ENCODE measurements at regions not wholly inside any gene's neighbourhood (a gene's known extent, or its start where the extent isn't known, plus 50 kb on each side); places are given as distances from the start of the nearest gene placed in this dataset.

DNA sequence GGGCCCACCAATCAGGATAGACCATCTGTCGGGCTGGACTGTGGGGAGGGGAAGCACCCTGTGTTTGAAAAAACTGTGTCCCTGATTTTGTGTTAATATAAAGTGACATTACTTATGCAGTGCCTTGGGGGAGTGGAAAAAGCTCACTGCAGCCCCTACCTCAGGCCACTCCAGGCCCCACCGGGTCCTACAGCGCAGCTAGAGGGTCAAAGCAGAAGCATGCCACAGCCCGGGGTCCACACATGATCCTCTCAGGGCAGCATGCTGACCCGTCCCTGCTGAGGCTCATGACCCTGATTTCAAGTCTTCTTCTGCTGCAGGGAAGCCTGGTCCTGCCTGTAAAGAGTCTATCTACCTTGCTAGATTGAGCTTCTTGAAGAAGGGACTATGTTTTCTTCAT is 133.0 kb upstream of the PLCB4 start:
- DNase-seq = no peak

DNA sequence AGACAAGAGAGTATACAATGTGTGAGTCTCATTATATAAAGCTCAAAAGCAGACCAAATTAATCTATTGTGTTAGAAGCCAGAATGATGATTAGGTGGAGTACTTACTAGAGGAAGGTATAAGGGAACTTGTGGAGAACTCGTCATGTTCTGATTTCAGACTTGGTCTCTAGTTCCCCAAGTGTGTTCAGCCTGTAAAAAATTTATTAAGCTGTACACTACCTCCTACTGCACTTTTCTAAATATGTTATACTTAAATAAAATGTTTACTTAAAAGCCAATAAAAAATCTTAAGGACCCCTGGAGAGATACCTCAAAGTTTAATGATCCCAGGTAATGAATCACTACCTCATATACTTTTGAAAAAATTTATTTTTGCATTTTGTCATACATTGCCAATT is 130.4 kb upstream of the PLCB4 start:
- no peak for DNase-seq

DNA sequence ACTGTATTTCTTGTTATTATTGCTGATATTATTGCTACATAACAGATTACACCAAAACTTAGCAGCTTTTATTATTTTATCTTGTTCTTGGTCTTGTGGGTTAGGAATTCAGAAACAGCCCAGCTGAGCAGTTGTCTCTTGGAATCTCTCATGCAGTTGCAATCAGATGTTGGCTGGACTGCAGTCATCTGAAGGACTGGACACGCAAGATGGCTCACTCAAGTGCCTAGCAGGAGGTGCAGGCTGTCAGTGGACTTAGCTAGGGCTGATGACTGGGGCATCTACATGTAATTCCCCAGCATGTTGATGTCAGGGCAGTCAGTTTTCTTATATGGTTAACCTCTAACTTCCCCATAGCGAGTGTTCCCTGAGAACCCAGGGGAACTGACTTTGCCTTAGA is 128.6 kb upstream of the PLCB4 start:
- no peak for DNase-seq

DNA sequence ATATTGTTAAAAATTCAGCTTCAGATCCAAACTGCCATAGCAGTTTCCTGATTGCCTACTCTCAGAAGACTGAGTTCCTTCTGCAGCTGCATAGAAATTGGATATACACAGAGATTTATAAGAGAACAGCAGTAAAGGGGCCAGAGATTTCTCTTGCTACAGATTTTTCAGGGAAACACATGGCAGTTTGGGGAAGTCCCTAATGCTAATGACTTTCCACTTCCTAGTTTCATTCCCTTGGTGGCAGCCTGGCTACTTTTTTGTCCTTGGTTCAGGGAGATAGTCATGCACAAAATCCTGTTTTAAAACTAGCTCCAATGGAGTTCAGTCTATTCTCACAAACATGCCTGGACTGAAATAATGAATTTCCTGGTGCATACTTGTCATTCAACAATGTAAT is 125.3 kb upstream of the PLCB4 start:
- no peak for DNase-seq

DNA sequence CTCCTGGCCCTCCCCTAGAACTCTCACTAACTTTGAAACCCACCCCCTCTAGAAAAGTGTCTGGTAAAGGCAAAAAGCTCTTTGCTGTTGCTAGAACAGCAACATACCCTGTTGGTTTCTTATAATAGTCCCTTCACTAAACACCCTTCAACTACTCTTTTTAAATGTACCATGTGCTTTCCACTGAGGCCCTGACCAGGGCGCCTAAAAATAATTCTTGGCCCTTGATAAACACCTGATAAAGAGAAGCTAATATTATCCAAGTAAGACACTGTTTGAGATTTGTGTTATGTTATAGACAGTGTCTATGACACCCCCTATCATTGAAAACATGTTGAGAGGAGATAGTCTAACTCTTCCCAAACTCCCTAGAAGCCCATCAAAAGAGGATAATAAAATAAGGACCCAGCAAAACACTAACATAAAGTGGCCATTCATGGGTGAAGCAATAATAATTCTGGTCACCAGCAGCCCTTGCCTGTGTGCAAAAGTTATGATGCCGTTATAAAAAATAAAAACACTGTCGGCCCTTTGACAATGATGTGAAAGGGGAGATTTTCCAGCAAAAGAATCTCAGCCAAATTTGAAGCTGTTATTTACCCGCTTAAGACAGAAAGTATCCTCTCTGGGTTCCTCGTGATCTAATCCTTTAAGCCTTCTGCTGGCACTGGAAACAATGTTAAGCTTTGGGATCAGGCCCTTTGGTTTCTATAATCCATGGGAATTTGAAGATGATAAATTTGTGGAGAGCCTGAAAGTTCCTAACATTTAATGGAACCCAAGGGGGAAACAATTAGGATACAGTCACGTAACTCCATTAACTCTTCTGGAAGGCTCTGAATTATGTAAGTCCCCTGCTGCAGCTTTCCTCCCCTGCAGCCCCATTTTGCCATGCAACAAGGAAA is 122.6 kb upstream of the PLCB4 start:
- DNase-seq = no peak

DNA sequence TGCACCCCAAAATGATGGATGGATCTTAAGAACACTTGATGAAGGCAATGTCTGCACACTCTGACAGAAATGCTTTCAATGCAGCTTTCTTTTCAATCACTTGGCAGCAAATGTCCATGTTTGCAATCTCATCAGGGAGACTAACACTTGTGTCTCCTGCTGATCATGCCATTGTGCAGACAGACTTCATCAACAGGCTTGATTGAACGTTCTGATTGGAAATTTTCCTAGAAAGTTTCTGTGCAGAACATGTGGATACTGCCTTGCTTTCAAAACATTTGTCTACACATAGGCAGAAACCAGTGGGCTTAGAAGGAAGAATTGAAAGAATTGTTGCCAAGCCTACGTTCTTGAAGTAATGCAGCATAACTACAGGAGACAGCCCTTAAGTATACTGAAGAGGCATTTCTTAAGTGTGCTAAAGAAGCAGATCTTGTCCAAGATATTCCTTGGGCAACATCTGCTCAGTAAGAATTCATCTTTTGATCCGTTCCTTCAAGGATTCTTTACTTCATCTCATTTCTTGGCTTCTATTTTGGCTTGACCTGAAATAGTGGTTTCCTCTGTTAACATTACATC is 120.4 kb upstream of the PLCB4 start:
- no peak for DNase-seq

DNA sequence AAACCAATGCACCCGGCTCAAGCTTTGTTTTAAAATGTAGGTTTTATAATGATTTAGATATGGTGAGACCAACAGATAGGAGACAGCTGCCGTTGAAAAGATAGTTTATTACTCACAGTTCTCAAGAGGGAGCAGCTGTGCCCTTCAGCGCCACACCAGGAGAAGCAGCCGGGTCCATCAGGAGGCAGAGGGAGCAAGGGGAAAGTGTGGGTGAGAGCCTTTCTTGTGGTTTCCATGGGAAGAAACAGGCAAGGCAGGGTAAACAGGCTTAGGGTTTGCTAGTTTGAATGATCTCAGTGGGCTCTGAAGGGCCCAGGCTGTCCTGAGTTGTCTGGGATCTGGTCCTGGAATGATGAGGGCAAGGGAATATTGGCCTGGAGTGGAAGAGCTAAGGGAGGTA is 117.7 kb upstream of the PLCB4 start:
- DNase-seq = no peak

DNA sequence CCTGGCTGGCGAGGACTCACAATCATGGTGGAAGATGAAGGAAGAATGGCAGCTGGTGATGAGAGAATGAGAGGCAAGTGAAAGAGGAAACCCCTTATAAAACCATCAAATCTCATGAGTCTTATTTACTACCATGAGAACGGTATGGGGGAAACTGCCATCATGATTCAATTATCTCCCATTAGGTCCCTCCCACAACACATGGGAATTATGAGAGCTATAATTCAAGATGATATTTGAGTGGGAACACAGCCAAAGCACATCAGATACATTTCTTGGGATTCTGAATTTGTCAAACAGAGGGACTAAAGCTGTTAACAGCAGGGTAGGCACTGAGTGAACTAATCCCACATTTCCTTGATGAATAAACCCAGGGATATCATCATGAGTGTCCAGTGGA is 116.2 kb upstream of the PLCB4 start:
- peak; percentile 73 for DNase-seq

DNA sequence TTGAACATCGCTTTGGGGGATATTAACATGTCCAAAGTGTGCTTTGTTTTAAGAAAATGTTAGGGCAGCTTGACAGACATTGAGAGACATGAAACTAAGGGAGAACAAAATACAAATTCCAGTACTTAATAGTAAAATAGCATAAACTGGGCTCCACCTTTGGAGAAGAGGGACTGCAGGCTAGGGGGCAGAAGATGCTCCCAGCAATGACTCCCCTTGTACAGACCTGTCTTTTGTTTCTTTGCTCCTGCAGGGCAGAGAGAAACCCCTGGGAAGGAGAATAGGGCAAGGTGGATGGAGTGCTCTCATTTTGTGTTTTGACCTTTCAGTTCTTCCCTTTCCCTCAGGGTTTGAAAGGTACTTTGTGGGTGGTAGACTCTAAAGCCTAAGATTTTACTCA is 115.6 kb upstream of the PLCB4 start:
- DNase-seq = no peak

DNA sequence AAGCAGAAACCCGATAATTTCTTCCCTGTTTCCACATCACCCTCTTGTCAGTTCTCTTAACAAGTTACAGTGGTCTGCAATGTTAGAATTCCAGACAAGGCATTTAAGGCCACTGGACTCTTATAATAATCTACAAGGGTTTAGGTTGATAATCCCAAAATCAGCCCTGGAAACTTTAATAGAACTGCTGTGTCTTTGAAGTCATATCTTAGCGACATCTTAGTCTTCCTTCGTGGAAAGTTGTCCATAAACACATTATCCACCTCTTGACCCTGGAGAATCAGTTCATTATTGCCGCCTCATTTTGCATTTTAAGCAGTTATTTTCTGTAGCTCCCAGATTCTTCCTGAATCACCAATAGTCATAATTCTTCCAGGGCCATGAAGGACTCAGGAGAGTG is 108.6 kb upstream of the PLCB4 start:
- DNase-seq = no peak

DNA sequence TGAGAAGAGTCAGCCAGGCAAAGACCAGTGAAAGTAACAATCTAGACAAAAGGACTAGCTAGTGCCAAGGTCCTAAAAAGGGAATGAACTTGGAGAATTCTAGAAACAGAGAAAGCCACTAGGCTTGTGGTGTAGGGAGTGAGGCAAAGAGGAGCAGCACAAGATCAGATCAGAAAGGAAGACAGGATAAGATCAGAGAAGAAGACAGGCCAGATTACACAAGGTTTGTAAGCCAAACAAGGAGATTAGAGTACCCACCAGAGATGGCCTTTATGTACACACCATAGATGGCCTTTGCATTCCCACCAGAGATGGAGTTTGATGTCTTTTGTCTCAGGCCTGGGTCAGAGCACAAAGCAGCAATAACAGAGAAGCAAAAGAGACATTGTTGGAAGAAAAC is 105.6 kb upstream of the PLCB4 start:
- no peak for DNase-seq

DNA sequence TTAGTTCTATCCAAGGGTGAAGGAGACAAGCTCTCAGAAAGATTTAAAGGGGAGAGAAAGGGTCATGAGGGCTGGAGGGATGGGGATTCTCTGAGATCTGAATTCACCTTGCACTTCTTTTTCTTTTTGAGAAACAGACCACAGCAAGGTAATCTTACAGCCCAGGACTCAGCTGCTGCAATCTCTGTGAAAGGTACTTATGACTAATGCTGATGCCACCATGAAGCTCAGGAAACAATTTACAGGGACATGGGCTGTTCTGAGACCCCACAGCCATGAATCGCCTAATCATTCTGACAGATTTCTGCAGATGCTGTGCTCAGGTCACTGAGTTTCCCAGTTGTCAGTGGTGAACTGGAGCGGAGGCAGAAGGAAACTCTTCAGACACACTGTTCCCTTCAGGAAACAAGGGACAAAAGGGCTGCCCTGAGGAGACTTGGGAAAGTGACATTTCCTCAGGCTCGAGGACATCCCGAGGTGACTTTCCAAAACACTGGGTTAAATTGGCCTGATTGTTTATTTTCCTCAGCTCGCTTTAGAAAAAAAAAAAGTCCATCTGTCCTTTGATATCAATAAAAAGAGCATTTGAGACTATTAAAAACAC is 103.8 kb upstream of the PLCB4 start:
- no peak for DNase-seq

DNA sequence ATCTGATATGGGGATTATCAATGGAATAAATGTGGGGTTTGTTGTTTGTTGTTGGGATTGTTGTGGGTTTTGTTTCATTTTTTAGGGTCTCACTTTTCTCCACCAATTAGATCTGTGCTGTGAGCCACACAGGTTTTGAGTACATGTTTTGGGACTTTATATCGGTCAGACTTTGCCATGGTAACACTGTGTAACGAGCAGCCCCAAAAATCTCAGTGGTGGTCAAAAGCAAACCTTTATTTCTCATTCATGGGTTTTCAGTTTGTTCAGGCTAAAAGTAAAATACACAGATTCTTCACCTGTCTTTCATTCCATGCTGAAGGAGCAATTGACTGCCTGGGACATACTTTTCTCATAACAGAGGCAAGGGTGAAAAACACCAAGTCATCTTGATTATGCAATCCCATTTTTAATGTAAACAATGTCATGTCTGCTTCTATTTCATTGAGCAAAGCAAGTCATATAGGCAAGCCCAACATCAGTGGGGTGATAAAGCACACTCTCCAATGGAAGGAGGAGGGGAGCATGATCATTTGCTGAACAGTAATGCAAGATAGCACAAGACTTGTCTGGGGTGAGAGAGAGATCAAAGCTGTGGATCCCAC is 101.1 kb upstream of the PLCB4 start:
- no peak for DNase-seq

DNA sequence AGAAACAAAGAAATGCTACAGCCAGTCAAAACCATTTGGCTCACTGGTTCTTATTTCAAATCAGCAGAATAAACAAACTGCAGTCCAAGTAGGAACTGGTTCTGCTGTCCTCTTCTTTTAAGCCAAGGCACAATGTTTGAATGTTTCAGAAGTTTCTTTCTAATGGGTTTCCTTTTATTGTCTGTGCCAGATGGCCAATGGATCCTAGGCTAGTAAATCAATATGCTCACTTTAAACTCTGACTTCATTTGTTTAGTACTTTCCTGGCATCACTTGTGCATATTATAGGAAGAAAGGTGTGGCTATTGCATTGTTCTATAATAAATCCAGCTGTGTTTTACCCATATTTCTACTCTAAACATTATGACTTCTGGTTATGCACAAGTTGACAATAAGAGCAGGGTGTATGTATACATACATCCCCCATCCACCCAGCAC is 99.7 kb upstream of the PLCB4 start:
- DNase-seq = no peak

DNA sequence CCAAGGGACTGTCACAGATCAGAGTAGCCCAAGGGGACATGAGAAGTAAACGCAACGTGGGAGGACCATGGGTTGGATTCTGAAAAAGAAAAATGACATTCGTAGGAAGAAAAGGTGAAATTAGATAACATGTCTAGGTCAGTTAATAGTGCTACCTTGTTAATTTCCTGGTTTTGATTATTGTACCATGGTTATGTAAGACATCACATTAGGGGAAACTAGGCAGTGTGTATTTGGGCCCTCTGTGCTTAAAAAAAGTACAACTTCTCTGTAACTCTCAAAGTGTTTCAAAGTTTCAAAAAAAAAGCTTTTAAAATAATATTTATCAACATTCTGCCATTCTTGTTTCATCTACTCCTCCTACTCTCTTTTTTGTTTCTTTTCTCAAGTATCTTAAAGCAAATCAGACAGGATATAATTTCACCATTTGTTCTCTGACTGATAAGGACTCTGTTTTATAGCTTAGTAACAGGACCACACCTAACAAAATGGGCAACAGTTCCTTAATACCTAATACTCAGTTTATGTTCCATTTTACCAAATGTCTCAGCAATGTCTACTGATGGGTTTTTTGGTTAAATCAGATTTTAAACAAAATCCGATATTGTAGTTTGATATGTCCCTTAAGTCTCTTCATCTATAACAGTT is 97.1 kb upstream of the PLCB4 start:
- DNase-seq = no peak

DNA sequence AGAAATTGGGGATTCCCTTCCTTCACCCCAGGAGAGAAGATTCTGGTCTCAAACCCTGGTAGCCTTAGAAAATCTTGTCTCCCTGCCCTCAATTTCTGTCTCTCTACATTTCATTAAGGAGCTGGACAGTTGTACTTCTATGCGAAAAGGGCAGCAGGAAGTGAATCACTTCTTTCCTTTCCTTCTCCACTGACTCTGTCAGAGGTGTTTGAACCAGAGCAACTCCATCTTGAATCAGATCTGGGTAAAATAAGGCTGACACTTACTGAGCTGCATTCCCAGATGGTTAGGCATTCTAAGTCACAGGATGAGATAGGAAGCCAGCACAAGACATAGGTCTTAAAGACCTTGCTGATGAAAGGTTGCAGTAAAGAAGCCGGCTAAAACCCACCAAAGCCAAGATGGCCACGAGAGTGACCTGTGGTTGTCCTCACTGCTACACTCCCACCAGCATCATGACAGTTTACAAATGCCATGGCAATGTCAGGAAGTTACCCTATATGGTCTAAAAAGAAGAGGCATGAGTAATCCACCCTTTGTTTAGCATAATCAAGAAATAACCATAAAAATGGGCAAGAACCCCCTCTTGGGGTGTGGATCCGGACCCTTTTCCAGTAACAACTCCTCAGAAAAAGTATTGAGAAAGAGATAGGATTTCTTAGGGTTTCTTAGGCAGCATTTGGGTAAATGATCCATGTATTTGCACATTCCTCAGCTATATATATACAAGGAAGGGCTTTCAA is 95.8 kb upstream of the PLCB4 start:
- no peak for DNase-seq

DNA sequence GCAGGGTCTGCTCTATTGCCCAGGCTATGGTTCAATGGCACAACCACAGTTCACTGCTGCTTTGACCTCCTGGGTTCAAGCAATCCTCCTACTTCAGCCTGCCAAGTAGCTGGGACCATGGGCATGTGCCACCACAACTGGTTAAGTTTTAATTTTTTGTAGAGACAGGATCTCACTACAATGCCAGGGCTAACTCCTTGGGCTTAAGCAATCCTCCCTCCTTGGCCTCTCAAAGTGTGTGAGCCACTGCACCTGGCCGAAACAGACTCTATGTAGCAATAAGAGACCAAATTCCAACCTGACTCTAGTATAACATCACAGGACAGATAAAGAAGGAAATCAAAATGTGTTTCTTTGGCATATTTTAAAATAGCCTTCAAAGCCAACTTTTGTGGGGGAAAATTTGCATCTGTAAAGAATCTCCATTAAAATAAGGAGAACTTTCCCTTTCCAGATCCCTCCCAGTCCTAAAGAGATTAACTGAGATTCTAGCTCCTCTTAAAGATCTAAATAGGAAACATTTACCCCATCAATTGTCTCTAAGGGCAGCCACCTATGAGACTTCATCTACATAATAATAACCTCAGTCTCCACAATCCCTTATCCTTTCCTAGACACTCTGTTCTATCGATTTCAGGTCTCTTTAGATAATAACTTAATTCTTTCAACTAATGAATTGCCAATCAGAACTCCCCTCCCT is 94.7 kb upstream of the PLCB4 start:
- no peak for DNase-seq

DNA sequence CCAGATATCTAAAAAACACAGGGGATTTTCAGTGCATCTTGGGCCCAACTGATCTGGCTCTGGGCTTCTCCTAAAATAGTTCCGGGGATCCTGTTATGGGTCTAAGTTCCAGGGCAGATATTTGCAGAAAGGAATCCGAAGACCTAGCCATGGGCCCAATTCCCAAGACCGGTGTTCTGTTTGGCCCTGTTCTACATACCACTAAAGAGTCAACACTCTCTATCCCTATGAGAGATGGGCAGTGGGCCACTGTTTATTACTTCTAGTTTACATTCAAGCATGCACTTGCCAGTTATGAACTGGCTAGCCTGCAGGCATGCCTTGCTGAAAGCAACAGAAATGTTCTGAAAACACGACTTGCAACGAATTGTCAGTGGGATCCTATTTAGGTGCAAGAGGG is 87.4 kb upstream of the PLCB4 start:
- no peak for DNase-seq

DNA sequence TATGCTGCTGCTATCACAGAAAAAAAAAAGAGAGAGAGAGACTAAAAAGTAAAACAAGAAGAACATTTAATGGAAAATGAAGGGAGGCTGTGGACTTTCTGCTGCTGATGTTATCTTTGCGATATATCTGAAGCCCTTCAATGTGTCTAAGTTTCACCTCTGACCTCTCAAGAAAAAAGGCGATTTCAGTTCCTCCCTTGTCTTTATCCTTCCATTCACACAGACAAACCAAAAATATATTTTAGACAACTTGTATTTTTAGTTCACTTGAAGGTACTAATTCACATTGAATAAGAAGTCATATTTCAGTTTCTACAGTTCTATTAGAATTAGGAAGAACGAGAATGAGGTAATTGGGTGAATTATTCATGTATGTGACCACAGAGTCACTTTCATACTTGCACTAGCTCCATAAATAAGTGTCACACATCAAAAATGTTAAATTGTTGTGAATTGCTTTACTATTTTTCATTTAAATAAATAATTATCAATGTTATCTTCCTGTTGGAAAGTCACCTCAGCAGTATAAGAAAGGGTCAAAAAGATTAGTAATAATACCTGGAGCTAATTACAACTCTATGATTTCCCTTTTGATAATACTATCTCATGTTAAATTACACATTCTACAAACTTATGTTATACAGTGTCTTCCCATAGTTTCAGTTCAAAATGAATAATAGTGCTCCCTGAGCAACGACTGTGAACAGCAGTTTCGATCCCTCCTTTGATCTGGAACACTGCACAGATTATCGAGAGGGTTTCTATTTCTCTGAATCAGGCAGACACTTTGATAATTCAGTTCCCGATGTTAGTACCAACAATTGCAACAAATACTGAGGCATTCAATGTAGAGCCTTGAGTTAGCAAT is 85.2 kb upstream of the PLCB4 start:
- DNase-seq = no peak

DNA sequence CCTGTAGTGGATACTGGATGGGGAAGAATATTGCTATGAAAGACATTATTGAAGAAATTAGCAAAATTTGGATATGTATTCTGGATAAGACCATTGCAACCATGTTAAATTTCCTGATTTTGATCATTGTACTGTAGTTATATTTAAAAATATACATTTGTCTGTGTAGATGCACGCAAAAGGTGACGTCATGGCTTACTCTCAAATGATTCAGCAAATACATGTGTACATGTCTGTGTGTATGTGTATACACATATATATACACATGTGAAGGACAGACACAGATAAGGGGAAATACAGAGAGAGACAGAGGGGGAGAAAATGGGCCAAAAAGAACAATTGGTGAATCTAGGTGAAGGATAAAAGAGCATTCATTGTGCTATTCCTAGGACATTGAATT is 82.3 kb upstream of the PLCB4 start:
- no peak for DNase-seq

DNA sequence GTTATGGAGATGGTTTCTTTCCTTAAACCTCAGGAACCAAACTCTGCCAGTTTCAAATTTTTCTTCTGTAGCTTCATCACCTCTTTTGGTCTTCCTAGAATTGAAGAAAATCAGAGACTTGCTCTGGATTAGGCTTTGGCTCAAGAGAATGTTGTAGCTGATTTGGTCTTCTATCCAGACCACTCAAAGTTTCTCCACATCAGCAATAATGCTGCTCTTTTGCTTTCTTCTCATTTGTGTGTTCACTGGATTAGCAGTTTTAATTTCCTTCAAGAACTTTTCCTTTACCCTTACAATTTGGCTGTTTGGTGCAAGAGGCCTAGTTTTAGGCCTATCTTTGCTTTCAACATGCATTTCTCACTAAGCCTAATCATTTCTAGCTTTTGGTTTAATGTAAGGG is 78.1 kb upstream of the PLCB4 start:
- DNase-seq = no peak
